ENCODE measurements at regions not wholly inside any gene's neighbourhood (a gene's known extent, or its start where the extent isn't known, plus 50 kb on each side); places are given as distances from the start of the nearest gene placed in this dataset.

DNA sequence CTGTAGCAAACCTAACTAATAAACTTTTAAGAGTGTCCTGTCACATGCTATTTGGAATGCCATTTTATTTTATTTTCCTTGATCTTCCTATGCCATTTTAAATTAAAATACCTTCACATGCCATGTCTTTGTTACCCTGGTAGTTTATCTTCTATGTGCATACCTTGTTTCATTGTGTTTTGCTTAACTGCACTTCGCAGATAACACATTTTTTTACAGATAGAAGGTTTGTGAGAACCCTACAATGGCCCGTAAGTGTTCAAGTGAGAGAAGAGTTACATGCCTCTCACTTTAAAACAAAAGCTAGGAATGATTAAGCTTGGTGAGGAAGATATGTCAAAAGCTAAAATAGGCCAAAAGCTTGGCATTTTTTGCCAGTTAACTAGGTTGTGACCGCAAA is 744.1 kb downstream of the STIM2 start:
- Histone ChIP-seq H3F3A (ENCODE audit: control insufficient read depth, insufficient read depth) (no peaks in the 10 kb centered on the region), H3K27me3 (ENCODE audit: control insufficient read depth, low read length) (no peaks in the 10 kb centered on the region), H3K9me3 (ENCODE audit: control insufficient read depth, insufficient read depth, low read length) (no peaks in the 10 kb centered on the region), H3K9me2 (replicated peaks; ENCODE audit: control insufficient read depth, low read length) (no peaks in the 10 kb centered on the region), H3K4me3 (ENCODE audit: low read length) (no peak overlapping the region), H3K4me1 (ENCODE audit: control insufficient read depth, low read length) (no peaks in the 10 kb centered on the region), H3K36me3 (ENCODE audit: control insufficient read depth, low read length) (no peaks in the 10 kb centered on the region), H3K4me2 (ENCODE audit: low read length) (no peak overlapping the region), H3K79me2 (ENCODE audit: control insufficient read depth, low read length) (no peaks in the 10 kb centered on the region), H3K27ac (ENCODE audit: low read depth, low read length) (no peak overlapping the region), H4K20me1 (ENCODE audit: control insufficient read depth, insufficient read depth, low read depth, low read length) (no peaks in the 10 kb centered on the region)
- TF ChIP-seq EZH2phosphoT487 (IDR thresholded peaks at IDR 0.05; ENCODE audit: borderline replicate concordance, low read length), result no peak
- TF ChIP-seq, protein P1, sequence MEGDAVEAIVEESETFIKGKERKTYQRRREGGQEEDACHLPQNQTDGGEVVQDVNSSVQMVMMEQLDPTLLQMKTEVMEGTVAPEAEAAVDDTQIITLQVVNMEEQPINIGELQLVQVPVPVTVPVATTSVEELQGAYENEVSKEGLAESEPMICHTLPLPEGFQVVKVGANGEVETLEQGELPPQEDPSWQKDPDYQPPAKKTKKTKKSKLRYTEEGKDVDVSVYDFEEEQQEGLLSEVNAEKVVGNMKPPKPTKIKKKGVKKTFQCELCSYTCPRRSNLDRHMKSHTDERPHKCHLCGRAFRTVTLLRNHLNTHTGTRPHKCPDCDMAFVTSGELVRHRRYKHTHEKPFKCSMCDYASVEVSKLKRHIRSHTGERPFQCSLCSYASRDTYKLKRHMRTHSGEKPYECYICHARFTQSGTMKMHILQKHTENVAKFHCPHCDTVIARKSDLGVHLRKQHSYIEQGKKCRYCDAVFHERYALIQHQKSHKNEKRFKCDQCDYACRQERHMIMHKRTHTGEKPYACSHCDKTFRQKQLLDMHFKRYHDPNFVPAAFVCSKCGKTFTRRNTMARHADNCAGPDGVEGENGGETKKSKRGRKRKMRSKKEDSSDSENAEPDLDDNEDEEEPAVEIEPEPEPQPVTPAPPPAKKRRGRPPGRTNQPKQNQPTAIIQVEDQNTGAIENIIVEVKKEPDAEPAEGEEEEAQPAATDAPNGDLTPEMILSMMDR (IDR thresholded peaks at IDR 0.05; ENCODE audit: low read depth, low read length, poor library complexity, severe bottlenecking), result no peak

DNA sequence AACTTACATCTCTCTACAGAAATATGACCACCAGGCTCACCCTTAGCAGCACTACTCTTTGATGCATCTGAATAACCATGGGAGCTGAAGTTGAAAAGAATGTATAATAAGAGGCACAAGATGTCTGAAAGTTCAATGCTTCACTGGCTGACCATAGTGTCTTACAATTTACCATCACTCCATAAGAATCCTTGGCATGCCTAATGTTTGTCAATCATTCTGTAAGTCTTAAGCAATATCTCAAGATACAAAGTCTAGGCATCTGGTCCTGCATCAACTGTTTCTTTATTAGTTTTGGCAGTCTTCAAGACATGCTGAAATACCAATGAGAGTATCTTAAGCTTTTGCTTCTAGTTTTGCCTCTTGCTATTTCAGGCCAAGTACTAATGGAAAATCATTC is 755.5 kb downstream of the STIM2 start:
- Histone ChIP-seq H3F3A (ENCODE audit: control insufficient read depth, insufficient read depth) (no peaks in the 10 kb centered on the region), H3K4me1 (ENCODE audit: control insufficient read depth, low read length) (no peaks in the 10 kb centered on the region), H3K27ac (ENCODE audit: low read depth, low read length) (no peak overlapping the region), H3K36me3 (ENCODE audit: control insufficient read depth, low read length) (no peaks in the 10 kb centered on the region), H3K79me2 (ENCODE audit: control insufficient read depth, low read length) (no peaks in the 10 kb centered on the region), H3K4me2 (ENCODE audit: low read length) (no peak overlapping the region), H3K4me3 (ENCODE audit: low read length) (no peak overlapping the region), H3K27me3 (ENCODE audit: control insufficient read depth, low read length) (no peaks in the 10 kb centered on the region), H3K9me2 (replicated peaks; ENCODE audit: control insufficient read depth, low read length) (no peaks in the 10 kb centered on the region), H3K9me3 (ENCODE audit: control insufficient read depth, insufficient read depth, low read length) (no peaks in the 10 kb centered on the region), H4K20me1 (ENCODE audit: control insufficient read depth, insufficient read depth, low read depth, low read length) (no peaks in the 10 kb centered on the region)
- TF ChIP-seq, protein P1 (IDR thresholded peaks at IDR 0.05; ENCODE audit: low read depth, low read length, poor library complexity, severe bottlenecking), result no peak
- no peak for TF ChIP-seq EZH2phosphoT487 (IDR thresholded peaks at IDR 0.05; ENCODE audit: borderline replicate concordance, low read length)

DNA sequence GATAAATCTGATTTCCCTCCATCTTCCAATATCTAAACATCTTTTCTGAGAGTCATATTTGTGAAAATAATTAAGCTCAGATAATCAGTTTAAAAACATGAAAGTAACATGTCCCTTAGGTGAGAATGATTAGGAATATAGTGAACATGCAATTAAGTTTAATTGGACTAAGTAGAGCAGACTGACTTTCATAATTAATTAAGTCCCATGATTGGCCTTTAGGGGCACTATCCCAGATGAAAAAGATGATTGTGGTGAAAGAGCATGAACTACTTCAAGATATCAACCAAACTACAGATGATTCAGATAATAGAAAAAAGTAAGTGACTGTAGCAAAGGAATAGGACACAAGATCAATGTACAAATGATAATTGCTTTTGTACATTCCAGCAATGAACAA is 758.8 kb downstream of the STIM2 start:
- H3K9me2 ChIP-seq (replicated peaks; ENCODE audit: control insufficient read depth, low read length), result no peaks in the 10 kb centered on the region
- H3K4me2 ChIP-seq (ENCODE audit: low read length), result no peak overlapping the region
- no peaks in the 10 kb centered on the region for H3K9me3 ChIP-seq (ENCODE audit: control insufficient read depth, insufficient read depth, low read length)
- H3K4me3 ChIP-seq (ENCODE audit: low read length), result no peak overlapping the region
- no peaks in the 10 kb centered on the region for H3K36me3 ChIP-seq (ENCODE audit: control insufficient read depth, low read length)
- no peaks in the 10 kb centered on the region for H3K79me2 ChIP-seq (ENCODE audit: control insufficient read depth, low read length)
- no peaks in the 10 kb centered on the region for H3K4me1 ChIP-seq (ENCODE audit: control insufficient read depth, low read length)
- H4K20me1 ChIP-seq (ENCODE audit: control insufficient read depth, insufficient read depth, low read depth, low read length), result no peaks in the 10 kb centered on the region
- no peaks in the 10 kb centered on the region for H3K27me3 ChIP-seq (ENCODE audit: control insufficient read depth, low read length)
- no peaks in the 10 kb centered on the region for H3F3A ChIP-seq (ENCODE audit: control insufficient read depth, insufficient read depth)
- no peak overlapping the region for H3K27ac ChIP-seq (ENCODE audit: low read depth, low read length)
- TF ChIP-seq, protein P1 (IDR thresholded peaks at IDR 0.05; ENCODE audit: low read depth, low read length, poor library complexity, severe bottlenecking), result no peak
- no peak for TF ChIP-seq EZH2phosphoT487 (IDR thresholded peaks at IDR 0.05; ENCODE audit: borderline replicate concordance, low read length)

DNA sequence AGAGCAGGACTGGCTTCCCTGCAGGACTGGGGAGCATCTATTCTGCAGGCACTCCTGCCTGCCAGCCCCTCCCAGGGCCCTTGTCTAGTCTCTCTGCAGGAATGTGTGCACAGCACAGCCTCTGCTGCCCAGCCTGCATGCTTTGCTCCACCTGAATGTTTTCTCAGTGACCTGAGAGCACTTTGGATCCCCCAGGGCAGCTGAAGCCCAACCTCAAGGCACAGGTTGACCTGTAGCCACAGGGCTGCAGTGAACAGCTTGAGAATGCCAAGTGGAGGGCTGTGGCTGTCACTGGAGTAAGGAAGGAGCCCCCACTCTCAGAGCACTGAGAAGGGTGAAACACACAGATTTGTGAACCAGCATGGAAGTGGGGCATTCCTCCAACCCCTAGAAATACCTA is 760.2 kb downstream of the STIM2 start:
- no peak overlapping the region for H3K4me2 ChIP-seq (ENCODE audit: low read length)
- H3K4me3 ChIP-seq (ENCODE audit: low read length), result no peak overlapping the region
- H3F3A ChIP-seq (ENCODE audit: control insufficient read depth, insufficient read depth), result no peaks in the 10 kb centered on the region
- H3K9me3 ChIP-seq (ENCODE audit: control insufficient read depth, insufficient read depth, low read length), result no peaks in the 10 kb centered on the region
- H3K79me2 ChIP-seq (ENCODE audit: control insufficient read depth, low read length), result no peaks in the 10 kb centered on the region
- H3K9me2 ChIP-seq (replicated peaks; ENCODE audit: control insufficient read depth, low read length), result no peaks in the 10 kb centered on the region
- no peaks in the 10 kb centered on the region for H3K27me3 ChIP-seq (ENCODE audit: control insufficient read depth, low read length)
- no peaks in the 10 kb centered on the region for H4K20me1 ChIP-seq (ENCODE audit: control insufficient read depth, insufficient read depth, low read depth, low read length)
- no peak for TF ChIP-seq EZH2phosphoT487 (IDR thresholded peaks at IDR 0.05; ENCODE audit: borderline replicate concordance, low read length)
- TF ChIP-seq, protein P1 (IDR thresholded peaks at IDR 0.05; ENCODE audit: low read depth, low read length, poor library complexity, severe bottlenecking), result no peak
- no peaks in the 10 kb centered on the region for H3K36me3 ChIP-seq (ENCODE audit: control insufficient read depth, low read length)
- no peaks in the 10 kb centered on the region for H3K4me1 ChIP-seq (ENCODE audit: control insufficient read depth, low read length)
- no peak overlapping the region for H3K27ac ChIP-seq (ENCODE audit: low read depth, low read length)

Data from DOHH2 (cell line).